DMS153 treated with DMSO at 0.1 percent for 48 hours (cell line): ENCODE measurements at regions not wholly inside any gene's neighbourhood (a gene's known extent, or its start where the extent isn't known, plus 50 kb on each side); places are given as distances from the start of the nearest gene placed in this dataset.

Source experiments
- DNase-seq: peaks from one replicate; lab custom pipeline; 2025; ENCODE audit not compliant: unreplicated experiment; lab: John Stamatoyannopoulos, UW

GRCh38 chr20:40414843-40415615 is 274.0 kb downstream of the MAFB start:
- peak; percentile 57 for DNase-seq

GRCh38 chr20:40410028-40410427 is 279.0 kb downstream of the MAFB start:
- no peak for DNase-seq

- DNase-seq = no peak
These were observed 291.6 kb downstream of the MAFB start for GRCh38 chr20:40397467-40397866.

GRCh38 chr20:40393197-40394079 is 295.6 kb downstream of the MAFB start:
- no peak for DNase-seq

- DNase-seq = no peak
These were observed 298.4 kb downstream of the MAFB start for GRCh38 chr20:40390654-40391053.

- DNase-seq = no peak
These were observed 318.2 kb downstream of the MAFB start for GRCh38 chr20:40370800-40371199.

- DNase-seq = no peak
These were observed 320.2 kb downstream of the MAFB start for GRCh38 chr20:40368876-40369275.

- DNase-seq = no peak
These were observed 327.1 kb downstream of the MAFB start for GRCh38 chr20:40361916-40362315.

GRCh38 chr20:40359131-40359912 is 329.7 kb downstream of the MAFB start:
- DNase-seq = no peak

GRCh38 chr20:40354880-40355279 is 334.2 kb downstream of the MAFB start:
- no peak for DNase-seq

GRCh38 chr20:40343390-40343789 is 345.6 kb downstream of the MAFB start:
- DNase-seq = no peak

- no peak for DNase-seq
These were observed 347.5 kb downstream of the MAFB start for GRCh38 chr20:40341561-40341960.

- no peak for DNase-seq
These were observed 349.2 kb downstream of the MAFB start for GRCh38 chr20:40339661-40340449.

GRCh38 chr20:40336533-40336932 is 352.5 kb downstream of the MAFB start:
- no peak for DNase-seq

GRCh38 chr20:40335901-40336351 is 353.1 kb downstream of the MAFB start:
- DNase-seq = no peak

GRCh38 chr20:40335437-40335836 is 353.6 kb downstream of the MAFB start:
- no peak for DNase-seq

GRCh38 chr20:40333591-40333990 is 355.4 kb downstream of the MAFB start:
- no peak for DNase-seq

GRCh38 chr20:40331807-40332560 is 357.1 kb downstream of the MAFB start:
- no peak for DNase-seq

- DNase-seq = no peak
These were observed 357.8 kb downstream of the MAFB start for GRCh38 chr20:40331249-40331648.

- no peak for DNase-seq
These were observed 359.7 kb downstream of the MAFB start for GRCh38 chr20:40329321-40329720.
